T-cell (primary cell): ENCODE measurements at regions not wholly inside any gene's neighbourhood (a gene's known extent, or its start where the extent isn't known, plus 50 kb on each side); places are given as distances from the start of the nearest gene placed in this dataset.
"Not testable (repeated sequence)": the region's sequence is repeated elsewhere in the genome, so short reads cannot be mapped to it uniquely, and the experiment has no call there.

ENCODE experiments used
- ATAC-seq, 4 experiments: fragments of 200-7000 bp in 3 of 4; fragments of 150-1000 bp in 1 of 4; cut with Tn5 transposase; replicated peaks in 1 of 4; 1 replicate in 3 of 4; 2 replicates in 1 of 4; pipeline ENCODE4 v1.10.0; 2021; ENCODE audit warnings: moderate library complexity in 3 of 4, mild to moderate bottlenecking in 2 of 4, moderate number of reproducible peaks in 1 of 4
- CTCF ChIA-PET, 2 donors: fragments of 300-600 bp; sonication (Branson Sonifier 250); formaldehyde crosslinking; loops; one replicate each; lab custom pipeline; 2022; ENCODE audit warnings: antibody characterized with exemption in 2 of 2; lab: Charles Lee
- POLR2A ChIA-PET, 2 donors: fragments of 300-600 bp; sonication (Branson Sonifier 250); formaldehyde crosslinking; loops; one replicate each; lab custom pipeline; 2022; ENCODE audit warnings: antibody characterized with exemption in 2 of 2; lab: Charles Lee
- DNase-seq, 35 experiments: peaks; one replicate each; pipeline versions ENCODE4 v3.0.0 to v3.0.0-alpha.2; 2013 to 2023
- H3K27ac ChIP-seq: one replicate; pipeline ENCODE4 v1.5.1; 2013; ENCODE audit warnings: low read length
- H3K27me3 ChIP-seq, 2 experiments: replicated peaks in 1 of 2; 1 replicate in 1 of 2; 2 replicates in 1 of 2; pipeline versions ENCODE4 v1.6.1 to v1.7.0; 2013; ENCODE audit warnings: low read length in 1 of 2, mixed read lengths in 1 of 2; ENCODE audit not compliant: control insufficient read depth in 2 of 2, insufficient read depth in 2 of 2; ENCODE audit errors: extremely low read depth in 1 of 2
- H3K36me3 ChIP-seq, 2 donors: 1 replicate in 1 of 2; 2 replicates in 1 of 2; pipeline versions ENCODE4 v1.6.1 to v1.7.0; 2013; ENCODE audit warnings: low read length in 1 of 2; ENCODE audit not compliant: control insufficient read depth in 2 of 2, insufficient read depth in 1 of 2; ENCODE audit errors: extremely low read depth in 1 of 2
- H3K4me1 ChIP-seq, 2 experiments: 1 replicate in 1 of 2; 2 replicates in 1 of 2; pipeline versions ENCODE4 v1.6.1 to v1.7.0; 2013; ENCODE audit warnings: low read length in 2 of 2, mixed read lengths in 1 of 2; ENCODE audit not compliant: insufficient read depth in 2 of 2, control insufficient read depth in 1 of 2; ENCODE audit errors: extremely low read depth in 1 of 2
- H3K4me3 ChIP-seq, 2 donors: 1 replicate in 1 of 2; 2 replicates in 1 of 2; pipeline versions ENCODE4 v1.5.1 to v1.7.0; 2013; ENCODE audit warnings: mild to moderate bottlenecking in 2 of 2, low read length in 1 of 2, moderate library complexity in 1 of 2; ENCODE audit not compliant: control insufficient read depth in 1 of 2; ENCODE audit errors: extremely low read depth in 1 of 2
- H3K9me3 ChIP-seq: 2 replicates; pipeline ENCODE4 v1.7.0; 2013
- H3K27ac Mint-ChIP-seq, 2 donors: one replicate each; pipeline ENCODE4 v1.8.0; 2020 to 2021; ENCODE audit warnings: mild to moderate bottlenecking in 2 of 2, mixed read lengths in 2 of 2
- H3K27me3 Mint-ChIP-seq, 2 donors: one replicate each; pipeline ENCODE4 v1.8.0; 2021 to 2022; ENCODE audit warnings: mixed read lengths in 2 of 2
- H3K36me3 Mint-ChIP-seq: one replicate; pipeline ENCODE4 v1.8.0; 2021; ENCODE audit warnings: mixed read lengths
- H3K4me1 Mint-ChIP-seq, 3 donors: one replicate each; pipeline ENCODE4 v1.8.0; 2020 to 2022; ENCODE audit warnings: mixed read lengths in 3 of 3, mild to moderate bottlenecking in 1 of 3
- H3K4me3 Mint-ChIP-seq, 3 donors: one replicate each; pipeline ENCODE4 v1.8.0; 2020 to 2022; ENCODE audit warnings: mild to moderate bottlenecking in 3 of 3, mixed read lengths in 3 of 3, moderate library complexity in 3 of 3
- H3K9me3 Mint-ChIP-seq, 3 donors: one replicate each; pipeline ENCODE4 v1.8.0; 2020 to 2022; ENCODE audit warnings: mixed read lengths in 3 of 3
- WGBS: methylation state at CpG from one replicate; pipeline ENCODE4 v1.1.5; 2013; ENCODE audit warnings: missing lambda C conversion rate; ENCODE audit not compliant: insufficient coverage; 5-methylcytosine and 5-hydroxymethylcytosine counted together

- H3K4me1 Mint-ChIP-seq, H3K27me3 ChIP-seq, H3K27me3 Mint-ChIP-seq, CTCF ChIA-PET, H3K36me3 Mint-ChIP-seq, H3K9me3 ChIP-seq, POLR2A ChIA-PET, DNase-seq, H3K27ac Mint-ChIP-seq, H3K4me3 ChIP-seq, H3K36me3 ChIP-seq, H3K27ac ChIP-seq, H3K4me1 ChIP-seq, H3K4me3 Mint-ChIP-seq, ATAC-seq: not testable (repeated sequence)
- WGBS = 84% methylated on average over 10 of the region's 16 CpGs
- peaks cover 20 to 31% (median 21%) of the 10 kb centered on the region in 3 donors for H3K9me3 Mint-ChIP-seq
These were observed 1470.0 kb upstream of the DEFB115 start for GRCh38 chr20:29787456-29787855.

GRCh38 chr20:29790510-29790909 is 1467.0 kb upstream of the DEFB115 start:
- Mint-ChIP-seq H3K27me3 (no peaks in the 10 kb centered on the region), H3K4me3 (no peak overlapping the region)

GRCh38 chr20:29831508-29831907 is 1426.0 kb upstream of the DEFB115 start:
- H3K4me1 ChIP-seq, H3K4me3 ChIP-seq, H3K9me3 ChIP-seq, H3K36me3 Mint-ChIP-seq, DNase-seq, H3K27me3 ChIP-seq, H3K4me3 Mint-ChIP-seq, CTCF ChIA-PET, POLR2A ChIA-PET, ATAC-seq, H3K27ac Mint-ChIP-seq, H3K27me3 Mint-ChIP-seq, H3K27ac ChIP-seq, H3K36me3 ChIP-seq, H3K4me1 Mint-ChIP-seq: not testable (repeated sequence)
- WGBS = no CpG with 5 or more reads among the region's 4 CpGs
- peaks cover 7 to 14% (median 8%) of the 10 kb centered on the region in 3 donors for H3K9me3 Mint-ChIP-seq

More at GRCh38 chr20:29790510-29790909, 1467.0 kb upstream of the DEFB115 start:
- H3K4me3 ChIP-seq = no peak overlapping the region
- peaks cover 18 to 37% (median 26%) of the 10 kb centered on the region in 3 donors for H3K9me3 Mint-ChIP-seq
- DNase-seq (no peak), ATAC-seq (no peak)
- no peaks in the 10 kb centered on the region for H3K9me3 ChIP-seq
- no peak overlapping the region for H3K27ac Mint-ChIP-seq
- CTCF ChIA-PET = no interaction called here
- H3K36me3 Mint-ChIP-seq = no peaks in the 10 kb centered on the region
- H3K4me1 ChIP-seq = no peaks in the 10 kb centered on the region
- H3K27me3 ChIP-seq = no peaks in the 10 kb centered on the region
- no peaks in the 10 kb centered on the region for H3K4me1 Mint-ChIP-seq
- H3K27ac ChIP-seq = no peak overlapping the region
- POLR2A ChIA-PET = no interaction called here
- no peaks in the 10 kb centered on the region for H3K36me3 ChIP-seq

- H3K9me3 ChIP-seq, H3K4me3 Mint-ChIP-seq, ATAC-seq, H3K27me3 Mint-ChIP-seq, H3K27ac Mint-ChIP-seq, H3K4me3 ChIP-seq, POLR2A ChIA-PET, H3K4me1 ChIP-seq, CTCF ChIA-PET, H3K36me3 Mint-ChIP-seq, DNase-seq, H3K27ac ChIP-seq, H3K36me3 ChIP-seq, H3K4me1 Mint-ChIP-seq, H3K27me3 ChIP-seq: not testable (repeated sequence)
- peaks cover 12 to 32% (median 12%) of the 10 kb centered on the region in 3 donors for H3K9me3 Mint-ChIP-seq
- 60% methylated on average over 6 of the region's 6 CpGs for WGBS
These were observed 1389.5 kb upstream of the DEFB115 start for GRCh38 chr20:29868014-29868413.

- H3K36me3 Mint-ChIP-seq, H3K4me1 Mint-ChIP-seq, H3K4me3 ChIP-seq, H3K36me3 ChIP-seq, H3K27me3 Mint-ChIP-seq, H3K4me1 ChIP-seq, H3K9me3 ChIP-seq, POLR2A ChIA-PET, H3K27me3 ChIP-seq, ATAC-seq, DNase-seq, H3K4me3 Mint-ChIP-seq, H3K27ac Mint-ChIP-seq, CTCF ChIA-PET, H3K27ac ChIP-seq: not testable (repeated sequence)
- no CpG with 5 or more reads among the region's 4 CpGs for WGBS
- H3K9me3 Mint-ChIP-seq = peaks cover 11 to 35% (median 15%) of the 10 kb centered on the region in 3 donors
These were observed 1388.8 kb upstream of the DEFB115 start for GRCh38 chr20:29868688-29869087.

- ATAC-seq, H3K36me3 Mint-ChIP-seq, H3K27ac Mint-ChIP-seq, H3K36me3 ChIP-seq, POLR2A ChIA-PET, H3K27ac ChIP-seq, H3K9me3 ChIP-seq, H3K4me1 Mint-ChIP-seq, CTCF ChIA-PET, H3K27me3 ChIP-seq, H3K4me3 ChIP-seq, H3K27me3 Mint-ChIP-seq, H3K4me1 ChIP-seq, DNase-seq, H3K4me3 Mint-ChIP-seq: not testable (repeated sequence)
- 62% methylated on average over 2 of the region's 2 CpGs for WGBS
- H3K9me3 Mint-ChIP-seq = peaks cover 11 to 44% (median 20%) of the 10 kb centered on the region in 3 donors
These were observed 1385.6 kb upstream of the DEFB115 start for GRCh38 chr20:29871816-29872215.

- no peaks in the 10 kb centered on the region for H3K9me3 ChIP-seq
- Mint-ChIP-seq H3K36me3 (peaks cover 3% of the 10 kb centered on the region), H3K4me3 (no peak overlapping the region), H3K9me3 (peaks cover 20 to 53% (median 29%) of the 10 kb centered on the region in 3 donors), H3K27me3 (peaks cover 0 to 1% of the 10 kb centered on the region in 2 donors), H3K4me1 (no peaks in the 10 kb centered on the region), H3K27ac (no peak overlapping the region)
- WGBS = 66% methylated on average over 14 of the region's 28 CpGs
- no peaks in the 10 kb centered on the region for H3K4me1 ChIP-seq
- CTCF ChIA-PET = no interaction called here
- H3K27me3 ChIP-seq = peaks cover 0 to 7% of the 10 kb centered on the region in 2 experiments
- peak in 15 of 35 experiments; percentile 8 to 63 (median 30) for DNase-seq
- no peak overlapping the region for H3K27ac ChIP-seq
- POLR2A ChIA-PET = no interaction called here
- ATAC-seq = peak in 1 of 4 experiments; percentile 26
- H3K4me3 ChIP-seq = no peak overlapping the region
- no peaks in the 10 kb centered on the region for H3K36me3 ChIP-seq
These were observed 1383.5 kb upstream of the DEFB115 start for GRCh38 chr20:29873946-29874345.
